H9 (cell line): ENCODE measurements at regions not wholly inside any gene's neighbourhood (a gene's known extent, or its start where the extent isn't known, plus 50 kb on each side); places are given as distances from the start of the nearest gene placed in this dataset.

Experiments
- DNase-seq: peaks from one replicate; pipeline ENCODE4 v3.0.0-alpha.2; 2017
- H2AFZ ChIP-seq: one replicate; pipeline ENCODE4 v1.6.1; 2013; ENCODE audit warnings: mild to moderate bottlenecking, low read length, control low read depth, moderate library complexity
- H2AK5ac ChIP-seq: 2 replicates; pipeline ENCODE4 v1.6.1; 2013; ENCODE audit warnings: low read length, control low read depth, mixed read lengths; ENCODE audit not compliant: insufficient read length
- H2BK120ac ChIP-seq: one replicate; pipeline ENCODE4 v1.6.1; 2013; ENCODE audit warnings: low read depth, mild to moderate bottlenecking, low read length, control low read depth, inconsistent platforms; ENCODE audit not compliant: poor library complexity, severe bottlenecking
- H2BK12ac ChIP-seq: 2 replicates; pipeline ENCODE4 v1.6.1; 2013; ENCODE audit warnings: low read length, control low read depth, mixed read lengths, low read depth; ENCODE audit not compliant: insufficient read length
- H2BK15ac ChIP-seq: 2 replicates; pipeline ENCODE4 v1.6.1; 2013; ENCODE audit warnings: low read depth, low read length, control low read depth
- H2BK20ac ChIP-seq: one replicate; pipeline ENCODE4 v1.6.1; 2013; ENCODE audit warnings: low read depth, mild to moderate bottlenecking, low read length, control low read depth, inconsistent platforms; ENCODE audit not compliant: poor library complexity, severe bottlenecking
- H2BK5ac ChIP-seq: 2 replicates; pipeline ENCODE4 v1.6.1; 2013; ENCODE audit warnings: low read length, control low read depth, mixed read lengths; ENCODE audit not compliant: insufficient read length
- H3K14ac ChIP-seq: 2 replicates; pipeline ENCODE4 v1.6.1; 2013; ENCODE audit warnings: low read length, control low read depth; ENCODE audit not compliant: insufficient read depth
- H3K18ac ChIP-seq: 2 replicates; pipeline ENCODE4 v1.6.1; 2013; ENCODE audit warnings: low read depth, mild to moderate bottlenecking, mixed read lengths, low read length, control low read depth; ENCODE audit not compliant: insufficient read length
- H3K23ac ChIP-seq: 2 replicates; pipeline ENCODE4 v1.6.1; 2013; ENCODE audit warnings: low read length, control low read depth, mixed read lengths, low read depth; ENCODE audit not compliant: insufficient read length
- H3K23me2 ChIP-seq: 2 replicates; pipeline ENCODE4 v1.6.1; 2013; ENCODE audit warnings: low read depth, mild to moderate bottlenecking, mixed read lengths, low read length, control low read depth; ENCODE audit not compliant: insufficient read length, poor library complexity, severe bottlenecking
- H3K27ac ChIP-seq: 2 replicates; pipeline ENCODE4 v1.5.1; 2013; ENCODE audit warnings: low read length, control low read depth, mixed read lengths, low read depth; ENCODE audit not compliant: insufficient read length
- H3K27me3 ChIP-seq: 2 replicates; pipeline ENCODE4 v1.6.1; 2013; ENCODE audit warnings: low read length, control low read depth, inconsistent platforms; ENCODE audit not compliant: insufficient read depth
- H3K4ac ChIP-seq: 2 replicates; pipeline ENCODE4 v1.6.1; 2013; ENCODE audit warnings: low read depth, mild to moderate bottlenecking, control low read depth, inconsistent platforms, low read length, moderate library complexity
- H3K4me1 ChIP-seq: 2 replicates; pipeline ENCODE4 v1.6.1; 2013; ENCODE audit warnings: low read length, control low read depth, inconsistent platforms; ENCODE audit not compliant: insufficient read depth
- H3K4me2 ChIP-seq: 2 replicates; pipeline ENCODE4 v1.6.1; 2013; ENCODE audit warnings: low read length, control low read depth, mixed read lengths; ENCODE audit not compliant: insufficient read length, insufficient read depth
- H3K56ac ChIP-seq: 2 replicates; pipeline ENCODE4 v1.6.1; 2013; ENCODE audit warnings: low read depth, mild to moderate bottlenecking, mixed read lengths, low read length, control low read depth; ENCODE audit not compliant: insufficient read length
- H3K79me1 ChIP-seq: 2 replicates; pipeline ENCODE4 v1.6.1; 2013; ENCODE audit warnings: low read depth, mild to moderate bottlenecking, moderate library complexity, low read length, control low read depth, inconsistent platforms; ENCODE audit not compliant: insufficient read depth, poor library complexity, severe bottlenecking
- H3K79me2 ChIP-seq: 2 replicates; pipeline ENCODE4 v1.6.1; 2013; ENCODE audit warnings: low read length, control low read depth, inconsistent platforms; ENCODE audit not compliant: insufficient read depth
- H3K9ac ChIP-seq: 2 replicates; pipeline ENCODE4 v1.6.1; 2013; ENCODE audit warnings: low read length, control low read depth, mixed read lengths; ENCODE audit not compliant: insufficient read length; ENCODE audit errors: extremely low read depth
- H3K9me3 ChIP-seq: one replicate; pipeline ENCODE4 v1.6.1; 2013; ENCODE audit warnings: low read depth, low read length, inconsistent platforms; ENCODE audit not compliant: control insufficient read depth
- H3T11ph ChIP-seq: one replicate; pipeline ENCODE4 v1.6.1; 2013; ENCODE audit warnings: mild to moderate bottlenecking, low read length, control low read depth, inconsistent platforms
- H4K20me1 ChIP-seq: one replicate; pipeline ENCODE4 v1.6.1; 2013; ENCODE audit not compliant: control insufficient read depth, insufficient read length, insufficient read depth
- H4K5ac ChIP-seq: 2 replicates; pipeline ENCODE4 v1.6.1; 2013; ENCODE audit warnings: low read depth, mild to moderate bottlenecking, mixed read lengths, low read length, control low read depth; ENCODE audit not compliant: insufficient read length
- H4K8ac ChIP-seq: replicated peaks from 2 replicates; pipeline ENCODE4 v1.6.1; 2013; ENCODE audit warnings: low read length, control low read depth, mixed read lengths, low read depth; ENCODE audit not compliant: insufficient read length
- H4K91ac ChIP-seq: 2 replicates; pipeline ENCODE4 v1.6.1; 2013; ENCODE audit warnings: low read depth, mild to moderate bottlenecking, moderate library complexity, mixed read lengths, low read length, control low read depth; ENCODE audit not compliant: insufficient read length
- H3K27ac Mint-ChIP-seq, 3 experiments: 2 replicates in 2 of 3; 3 replicates in 1 of 3; pipeline ENCODE4 v1.8.0; 2020 to 2021; ENCODE audit warnings: mixed read lengths in 3 of 3, mild to moderate bottlenecking in 1 of 3, moderate library complexity in 1 of 3
- H3K27me3 Mint-ChIP-seq: 2 replicates; pipeline ENCODE4 v1.8.0; 2021; ENCODE audit warnings: low read depth, mild to moderate bottlenecking, moderate library complexity, mixed read lengths
- H3K36me3 Mint-ChIP-seq, 3 experiments: 2 replicates in 2 of 3; 3 replicates in 1 of 3; pipeline ENCODE4 v1.8.0; 2020 to 2021; ENCODE audit warnings: low read depth in 3 of 3, mixed read lengths in 3 of 3; ENCODE audit not compliant: insufficient read depth in 1 of 3
- H3K4me1 Mint-ChIP-seq, 2 experiments: 2 replicates each; pipeline ENCODE4 v1.8.0; 2020; ENCODE audit warnings: mixed read lengths in 2 of 2
- H3K4me3 Mint-ChIP-seq, 2 experiments: 2 replicates in 1 of 2; 3 replicates in 1 of 2; pipeline ENCODE4 v1.8.0; 2020 to 2021; ENCODE audit warnings: mild to moderate bottlenecking in 2 of 2, mixed read lengths in 2 of 2, moderate library complexity in 1 of 2
- H3K9me3 Mint-ChIP-seq, 2 experiments: 2 replicates in 1 of 2; 3 replicates in 1 of 2; pipeline ENCODE4 v1.8.0; 2020; ENCODE audit warnings: mild to moderate bottlenecking in 2 of 2, mixed read lengths in 2 of 2, moderate library complexity in 1 of 2
- CTCF ChIP-seq: fragments of 200-600 bp; sonication (generic); conservative IDR thresholded peaks from 3 replicates; pipeline ENCODE4 v1.8.0; 2021; ENCODE audit warnings: antibody characterized with exemption, mild to moderate bottlenecking
- WGBS: extraction: QIAGEN DNeasy Blood & Tissue Kit; methylation state at CpG from one replicate; pipeline ENCODE4 v1.1.7; 2013; ENCODE audit warnings: missing lambda C conversion rate, low lambda C conversion rate, mixed read lengths; ENCODE audit not compliant: insufficient read length; ENCODE audit errors: extremely low coverage; 5-methylcytosine and 5-hydroxymethylcytosine counted together

- H3K36me3 Mint-ChIP-seq = peaks cover 15 to 39% (median 35%) of the 10 kb centered on the region in 3 experiments
- no peaks in the 10 kb centered on the region; the same call in 1 of the 2 replicates for H3K27me3 Mint-ChIP-seq
- Histone ChIP-seq H4K20me1 (no peaks in the 10 kb centered on the region), H3K23ac (no peak overlapping the region), H3K18ac (no peak overlapping the region), H3K27ac (no peak overlapping the region), H3K14ac (no peak overlapping the region), H2BK15ac (no peak overlapping the region), H3K56ac (no peak overlapping the region), H3T11ph (no peak overlapping the region), H2AK5ac (no peak overlapping the region), H3K4me2 (no peak overlapping the region), H3K4me1 (no peaks in the 10 kb centered on the region), H3K23me2 (no peaks in the 10 kb centered on the region), H3K79me1 (no peaks in the 10 kb centered on the region), H3K27me3 (no peaks in the 10 kb centered on the region), H3K79me2 (no peaks in the 10 kb centered on the region), H3K4ac (no peak overlapping the region), H4K8ac (no peak overlapping the region), H2BK20ac (no peak overlapping the region), H4K91ac (no peak overlapping the region), H3K9me3 (no peaks in the 10 kb centered on the region), H2BK12ac (no peak overlapping the region), H2AFZ (no peak overlapping the region), H3K9ac (no peak overlapping the region), H2BK120ac (no peak overlapping the region), H4K5ac (no peak overlapping the region), H2BK5ac (no peak overlapping the region)
- H3K9me3 Mint-ChIP-seq = peaks cover 39 to 49% of the 10 kb centered on the region in 2 experiments
- H3K4me3 Mint-ChIP-seq = no peak overlapping the region
- DNase-seq = no peak
- no peak overlapping the region for H3K27ac Mint-ChIP-seq
- no CpG with 5 or more reads among the region's 1 CpG for WGBS
- TF ChIP-seq CTCF = no peak
- H3K4me1 Mint-ChIP-seq = no peaks in the 10 kb centered on the region
Measured at GRCh38 chr4:43556262-43556661, 663.7 kb downstream of the GRXCR1 start.
